GM19395 (cell line): ENCODE measurements at regions not wholly inside any gene's neighbourhood (a gene's known extent, or its start where the extent isn't known, plus 50 kb on each side); places are given as distances from the start of the nearest gene placed in this dataset.

ENCODE experiments used
- ATAC-seq: cut with Tn5 transposase; IDR thresholded peaks from one replicate; pipeline ENCODE4 v1.9.1; 2021; ENCODE audit warnings: mild to moderate bottlenecking, moderate library complexity; ENCODE audit not compliant: unreplicated experiment

GRCh38 chr14:56874375-56874774 is 64.1 kb upstream of the OTX2 start:
- no peak for ATAC-seq

- ATAC-seq: no peak
Measured at GRCh38 chr14:56870336-56870735, 60.1 kb upstream of the OTX2 start.

GRCh38 chr14:56868660-56869059 is 58.4 kb upstream of the OTX2 start:
- no peak for ATAC-seq

GRCh38 chr14:56862836-56863235 is 52.6 kb upstream of the OTX2 start:
- no peak for ATAC-seq

DNA sequence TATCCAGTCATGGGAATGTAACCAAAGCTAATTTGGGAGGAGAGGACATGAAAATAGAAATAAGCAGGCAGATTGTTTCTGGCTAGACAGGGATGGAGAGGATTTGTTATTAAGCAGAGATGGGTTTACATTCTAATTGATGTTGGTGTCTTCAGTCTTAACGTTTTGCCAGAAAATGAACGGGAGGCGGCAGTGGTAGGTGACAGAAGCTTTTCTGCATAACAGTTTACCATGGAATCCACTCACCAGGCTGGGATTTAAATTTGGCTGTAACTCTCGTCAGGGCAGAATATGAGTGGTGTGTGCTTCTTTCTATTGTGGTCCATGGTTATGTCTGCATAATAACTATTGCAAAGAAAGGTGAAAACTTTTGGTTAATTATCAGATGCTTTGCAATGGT is 50.2 kb upstream of the OTX2 start:
- no peak for ATAC-seq
